MM.1S (cell line): ENCODE measurements at regions not wholly inside any gene's neighbourhood (a gene's known extent, or its start where the extent isn't known, plus 50 kb on each side); places are given as distances from the start of the nearest gene placed in this dataset.

Source experiments
- DNase-seq: peaks from one replicate; pipeline ENCODE4 v3.0.0-alpha.2; 2015
- H2AFZ ChIP-seq: fragments of 300-600 bp; sonication (generic); 2 replicates; pipeline ENCODE4 v1.6.0; 2016; ENCODE audit warnings: antibody characterized with exemption, low read length
- H3F3A ChIP-seq: fragments of 300-600 bp; sonication (generic); 2 replicates; pipeline ENCODE4 v1.6.1; 2016; ENCODE audit warnings: mild to moderate bottlenecking, antibody characterized with exemption, low read length, moderate library complexity, mixed read lengths; ENCODE audit not compliant: insufficient read depth
- H3K27ac ChIP-seq: fragments of 300-600 bp; sonication (generic); 2 replicates; pipeline ENCODE4 v1.5.1; 2016; ENCODE audit warnings: mild to moderate bottlenecking, low read length
- H3K27me3 ChIP-seq: fragments of 300-600 bp; sonication (generic); replicated peaks from 2 replicates; pipeline ENCODE4 v1.6.0; 2016; ENCODE audit warnings: low read length; ENCODE audit not compliant: insufficient read depth
- H3K36me3 ChIP-seq: fragments of 300-600 bp; sonication (generic); replicated peaks from 2 replicates; pipeline ENCODE4 v1.6.1; 2016; ENCODE audit warnings: mild to moderate bottlenecking, low read length, mixed read lengths; ENCODE audit not compliant: insufficient read depth
- H3K4me1 ChIP-seq: fragments of 300-600 bp; sonication (generic); 2 replicates; pipeline ENCODE4 v1.6.1; 2016; ENCODE audit warnings: low read length, mixed read lengths
- H3K4me2 ChIP-seq: fragments of 300-600 bp; sonication (generic); 2 replicates; pipeline ENCODE4 v1.6.0; 2016; ENCODE audit warnings: low read depth, low read length
- H3K4me3 ChIP-seq: fragments of 300-600 bp; sonication (generic); 2 replicates; pipeline ENCODE4 v1.5.1; 2016; ENCODE audit warnings: low read length, mixed read lengths
- H3K79me2 ChIP-seq: fragments of 300-600 bp; sonication (generic); 2 replicates; pipeline ENCODE4 v1.6.1; 2016; ENCODE audit warnings: mixed run types, low read length, mixed read lengths
- H3K9ac ChIP-seq: fragments of 300-600 bp; sonication (generic); 2 replicates; pipeline ENCODE4 v1.6.1; 2016; ENCODE audit warnings: low read length, mixed read lengths
- H3K9me2 ChIP-seq: fragments of 300-600 bp; sonication (generic); replicated peaks from 2 replicates; pipeline ENCODE4 v1.6.1; 2016; ENCODE audit warnings: mild to moderate bottlenecking, low read length, mixed read lengths; ENCODE audit not compliant: insufficient read depth
- H3K9me3 ChIP-seq: fragments of 300-600 bp; sonication (generic); replicated peaks from 2 replicates; pipeline ENCODE4 v1.6.1; 2016; ENCODE audit warnings: mild to moderate bottlenecking, low read length, mixed read lengths; ENCODE audit not compliant: insufficient read depth
- H4K20me1 ChIP-seq: fragments of 300-600 bp; sonication (generic); 2 replicates; pipeline ENCODE4 v1.6.1; 2016; ENCODE audit warnings: mild to moderate bottlenecking, low read length, moderate library complexity, mixed read lengths; ENCODE audit not compliant: insufficient read depth
- EZH2 ChIP-seq: fragments of 300-600 bp; sonication (generic); optimal IDR thresholded peaks from 2 replicates; pipeline ENCODE3; 2017; ENCODE audit warnings: low read depth, mild to moderate bottlenecking, antibody characterized with exemption, low read length, mixed read lengths
- EZH2phosphoT487 ChIP-seq: fragments of 300-600 bp; sonication (generic); IDR thresholded peaks from 2 replicates; pipeline ENCODE4 v1.6.1; 2018; ENCODE audit warnings: antibody characterized with exemption, low read length
- TF ChIP-seq, protein P1 (sequence below): fragments of 300-600 bp; sonication (generic); IDR thresholded peaks from 2 replicates; pipeline ENCODE4 v1.5.1; 2016; ENCODE audit warnings: antibody characterized with exemption, low read length, mixed read lengths

GRCh38 chr10:29816801-29817558 lies 182.2 kb upstream of the SVIL start:
- no peaks in the 10 kb centered on the region for H3K27me3 ChIP-seq
- DNase-seq: no peak
- no peaks in the 10 kb centered on the region for H3K79me2 ChIP-seq
- no peaks in the 10 kb centered on the region for H3K36me3 ChIP-seq
- no peak overlapping the region for H3K27ac ChIP-seq
- H3F3A ChIP-seq: no peaks in the 10 kb centered on the region
- TF ChIP-seq EZH2phosphoT487 (no peak), EZH2 (no peak)
- TF ChIP-seq, protein P1, sequence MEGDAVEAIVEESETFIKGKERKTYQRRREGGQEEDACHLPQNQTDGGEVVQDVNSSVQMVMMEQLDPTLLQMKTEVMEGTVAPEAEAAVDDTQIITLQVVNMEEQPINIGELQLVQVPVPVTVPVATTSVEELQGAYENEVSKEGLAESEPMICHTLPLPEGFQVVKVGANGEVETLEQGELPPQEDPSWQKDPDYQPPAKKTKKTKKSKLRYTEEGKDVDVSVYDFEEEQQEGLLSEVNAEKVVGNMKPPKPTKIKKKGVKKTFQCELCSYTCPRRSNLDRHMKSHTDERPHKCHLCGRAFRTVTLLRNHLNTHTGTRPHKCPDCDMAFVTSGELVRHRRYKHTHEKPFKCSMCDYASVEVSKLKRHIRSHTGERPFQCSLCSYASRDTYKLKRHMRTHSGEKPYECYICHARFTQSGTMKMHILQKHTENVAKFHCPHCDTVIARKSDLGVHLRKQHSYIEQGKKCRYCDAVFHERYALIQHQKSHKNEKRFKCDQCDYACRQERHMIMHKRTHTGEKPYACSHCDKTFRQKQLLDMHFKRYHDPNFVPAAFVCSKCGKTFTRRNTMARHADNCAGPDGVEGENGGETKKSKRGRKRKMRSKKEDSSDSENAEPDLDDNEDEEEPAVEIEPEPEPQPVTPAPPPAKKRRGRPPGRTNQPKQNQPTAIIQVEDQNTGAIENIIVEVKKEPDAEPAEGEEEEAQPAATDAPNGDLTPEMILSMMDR: no peak
- no peak overlapping the region for H3K4me2 ChIP-seq
- no peaks in the 10 kb centered on the region for H4K20me1 ChIP-seq
- no peak overlapping the region for H2AFZ ChIP-seq
- no peaks in the 10 kb centered on the region for H3K9me2 ChIP-seq
- no peaks in the 10 kb centered on the region for H3K9me3 ChIP-seq
- no peaks in the 10 kb centered on the region for H3K4me1 ChIP-seq
- no peak overlapping the region for H3K9ac ChIP-seq
- no peak overlapping the region for H3K4me3 ChIP-seq

DNA sequence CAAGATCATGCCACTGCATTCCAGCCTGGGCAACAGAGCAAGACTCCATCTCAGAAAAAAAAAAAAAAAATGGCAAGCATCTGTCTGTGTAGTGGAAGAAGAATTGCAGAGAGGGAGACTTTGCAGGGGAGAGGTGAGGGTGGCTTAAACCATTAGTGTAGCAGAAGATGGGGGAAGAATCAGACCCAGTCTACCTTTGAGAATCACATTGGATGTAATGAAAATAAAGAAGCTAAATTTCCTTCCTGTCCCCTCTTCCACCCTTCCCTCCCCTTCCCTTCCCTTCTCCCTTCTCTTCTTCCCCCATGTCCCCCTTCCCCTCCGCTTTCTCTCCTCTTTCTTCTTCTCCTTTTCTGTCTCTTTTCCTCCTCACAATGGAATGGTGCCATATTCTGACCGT lies 180.8 kb upstream of the SVIL start:
- Histone ChIP-seq H3K27ac (no peak overlapping the region), H3K27me3 (no peaks in the 10 kb centered on the region)

GRCh38 chr10:29811751-29812427 lies 177.1 kb upstream of the SVIL start:
- Histone ChIP-seq H3F3A (no peaks in the 10 kb centered on the region), H2AFZ (no peak overlapping the region), H3K27ac (no peak overlapping the region), H3K9me3 (no peaks in the 10 kb centered on the region), H3K9me2 (no peaks in the 10 kb centered on the region), H3K4me3 (no peak overlapping the region), H3K27me3 (no peaks in the 10 kb centered on the region), H4K20me1 (no peaks in the 10 kb centered on the region), H3K9ac (no peak overlapping the region), H3K4me1 (no peaks in the 10 kb centered on the region), H3K36me3 (no peaks in the 10 kb centered on the region), H3K4me2 (no peak overlapping the region), H3K79me2 (no peaks in the 10 kb centered on the region)
- TF ChIP-seq, protein P1: no peak
- TF ChIP-seq EZH2 (no peak), EZH2phosphoT487 (no peak)
- no peak for DNase-seq

More for the DNA sequence above, 180.8 kb upstream of the SVIL start:
- Histone ChIP-seq H2AFZ (no peak overlapping the region), H3F3A (no peaks in the 10 kb centered on the region), H3K36me3 (no peaks in the 10 kb centered on the region), H3K79me2 (no peaks in the 10 kb centered on the region), H4K20me1 (no peaks in the 10 kb centered on the region), H3K4me1 (no peaks in the 10 kb centered on the region), H3K4me3 (no peak overlapping the region), H3K4me2 (no peak overlapping the region), H3K9me2 (no peaks in the 10 kb centered on the region), H3K9ac (no peak overlapping the region), H3K9me3 (no peaks in the 10 kb centered on the region)
- TF ChIP-seq EZH2phosphoT487: no peak
- TF ChIP-seq, protein P1: no peak
- TF ChIP-seq EZH2: no peak
- DNase-seq: no peak
